Vagina (tissue), 2 donors: ENCODE measurements at regions not wholly inside any gene's neighbourhood (a gene's known extent, or its start where the extent isn't known, plus 50 kb on each side); places are given as distances from the start of the nearest gene placed in this dataset.

Experiments
- DNase-seq, 2 donors: peaks; one replicate each; pipeline ENCODE4 v3.0.0-alpha.2; 2017; ENCODE audit errors: extremely low spot score in 2 of 2
- H3K27ac ChIP-seq: fragments of 200-600 bp; sonication (generic); one replicate; pipeline ENCODE4 v1.5.1; 2019
- H3K27me3 ChIP-seq: fragments of 200-600 bp; sonication (generic); one replicate; pipeline ENCODE4 v1.5.1; 2019
- H3K36me3 ChIP-seq, 2 donors: fragments of 200-600 bp; sonication (generic); one replicate each; pipeline ENCODE4 v1.5.1; 2017 to 2019
- H3K4me1 ChIP-seq: fragments of 200-600 bp; sonication (generic); one replicate; pipeline ENCODE4 v1.5.1; 2019
- H3K4me3 ChIP-seq, 2 donors: fragments of 200-600 bp; sonication (generic); 1 replicate in 1 of 2; 2 replicates in 1 of 2; pipeline ENCODE4 v1.5.1; 2016 to 2019
- H3K9me3 ChIP-seq: fragments of 200-600 bp; sonication (generic); one replicate; pipeline ENCODE4 v1.5.1; 2019
- CTCF ChIP-seq, 3 experiments: fragments of 450-650 bp in 2 of 3; fragments of 200-600 bp in 1 of 3; sonication (generic) in 1 of 3; IDR thresholded peaks; one replicate each; pipeline ENCODE4 v1.5.1; 2017 to 2019; ENCODE audit warnings: antibody characterized with exemption in 3 of 3, mild to moderate bottlenecking in 2 of 3, moderate library complexity in 2 of 3
- POLR2A ChIP-seq, 2 donors: fragments of 450-650 bp; IDR thresholded peaks; one replicate each; pipeline ENCODE4 v1.6.1; 2017; ENCODE audit warnings: antibody characterized with exemption in 2 of 2, mild to moderate bottlenecking in 2 of 2, moderate library complexity in 2 of 2
- POLR2AphosphoS5 ChIP-seq, 2 donors: sonication (generic); formaldehyde crosslinking; IDR thresholded peaks; one replicate each; pipeline ENCODE4 v1.9.0; 2017; ENCODE audit warnings: antibody characterized with exemption in 2 of 2, mild to moderate bottlenecking in 2 of 2, low read depth in 1 of 2; ENCODE audit not compliant: insufficient read depth in 1 of 2
- intact Hi-C: fragments of 100-400 bp; cut with DNase I; formaldehyde crosslinking; loops from one replicate; pipeline ENCODE4 v1.15.1; 2023

- no peak overlapping the region for H3K27ac ChIP-seq
- no peak overlapping the region for H3K4me3 ChIP-seq
- TF ChIP-seq POLR2AphosphoS5 (IDR thresholded peaks at IDR 0.05; ENCODE audit: insufficient read depth in 1 of 2, low read depth in 1 of 2) (no peak), CTCF (IDR thresholded peaks at IDR 0.05) (no peak), POLR2A (IDR thresholded peaks at IDR 0.05) (no peak)
- intact Hi-C loops = no loop called here
- no peaks in the 10 kb centered on the region for H3K36me3 ChIP-seq
- no peaks in the 10 kb centered on the region for H3K9me3 ChIP-seq
- H3K27me3 ChIP-seq = no peaks in the 10 kb centered on the region
- H3K4me1 ChIP-seq = no peaks in the 10 kb centered on the region
- DNase-seq = no peak
Observed at GRCh38 chr12:70094467-70094866, 148.8 kb upstream of the CNOT2 start.

GRCh38 chr12:70096759-70097410 is 146.3 kb upstream of the CNOT2 start:
- intact Hi-C loops = no loop called here
- H3K36me3 ChIP-seq = no peaks in the 10 kb centered on the region
- TF ChIP-seq POLR2A (IDR thresholded peaks at IDR 0.05) (no peak), CTCF (IDR thresholded peaks at IDR 0.05) (no peak), POLR2AphosphoS5 (IDR thresholded peaks at IDR 0.05; ENCODE audit: insufficient read depth in 1 of 2, low read depth in 1 of 2) (no peak)

GRCh38 chr12:70101064-70101463 is 142.2 kb upstream of the CNOT2 start:
- TF ChIP-seq POLR2AphosphoS5 (IDR thresholded peaks at IDR 0.05; ENCODE audit: insufficient read depth in 1 of 2, low read depth in 1 of 2) (no peak), POLR2A (IDR thresholded peaks at IDR 0.05) (no peak), CTCF (IDR thresholded peaks at IDR 0.05) (no peak)
- intact Hi-C loops = no loop called here
- Histone ChIP-seq H3K4me3 (no peak overlapping the region), H3K4me1 (no peaks in the 10 kb centered on the region), H3K36me3 (no peaks in the 10 kb centered on the region), H3K27me3 (no peaks in the 10 kb centered on the region), H3K9me3 (no peaks in the 10 kb centered on the region), H3K27ac (no peak overlapping the region)
- DNase-seq = no peak

More at GRCh38 chr12:70096759-70097410, 146.3 kb upstream of the CNOT2 start:
- Histone ChIP-seq H3K27ac (no peak overlapping the region), H3K4me1 (no peaks in the 10 kb centered on the region), H3K9me3 (no peaks in the 10 kb centered on the region), H3K27me3 (no peaks in the 10 kb centered on the region), H3K4me3 (no peak overlapping the region)
- no peak for DNase-seq

GRCh38 chr12:70106347-70106746 is 136.9 kb upstream of the CNOT2 start:
- Histone ChIP-seq H3K27ac (no peak overlapping the region), H3K36me3 (no peaks in the 10 kb centered on the region), H3K4me1 (no peaks in the 10 kb centered on the region), H3K9me3 (peaks cover 3% of the 10 kb centered on the region), H3K4me3 (no peak overlapping the region), H3K27me3 (no peaks in the 10 kb centered on the region)
- intact Hi-C loops = no loop called here
- DNase-seq = no peak
- TF ChIP-seq POLR2AphosphoS5 (IDR thresholded peaks at IDR 0.05; ENCODE audit: insufficient read depth in 1 of 2, low read depth in 1 of 2) = no peak
- TF ChIP-seq POLR2A (IDR thresholded peaks at IDR 0.05) = no peak
- TF ChIP-seq CTCF (IDR thresholded peaks at IDR 0.05) = no peak

- Histone ChIP-seq H3K27me3 (no peaks in the 10 kb centered on the region), H3K9me3 (peaks cover 3% of the 10 kb centered on the region), H3K4me1 (no peaks in the 10 kb centered on the region), H3K4me3 (no peak overlapping the region), H3K36me3 (no peaks in the 10 kb centered on the region), H3K27ac (no peak overlapping the region)
- intact Hi-C loops = no loop called here
- DNase-seq = no peak
- TF ChIP-seq CTCF (IDR thresholded peaks at IDR 0.05) (no peak), POLR2AphosphoS5 (IDR thresholded peaks at IDR 0.05; ENCODE audit: insufficient read depth in 1 of 2, low read depth in 1 of 2) (no peak), POLR2A (IDR thresholded peaks at IDR 0.05) (no peak)
Observed at GRCh38 chr12:70110085-70110484, 133.1 kb upstream of the CNOT2 start.
